ENCODE measurements at regions not wholly inside any gene's neighbourhood (a gene's known extent, or its start where the extent isn't known, plus 50 kb on each side); places are given as distances from the start of the nearest gene placed in this dataset.
"Not testable (repeated sequence)": the region's sequence is repeated elsewhere in the genome, so short reads cannot be mapped to it uniquely, and the experiment has no call there.

DNA sequence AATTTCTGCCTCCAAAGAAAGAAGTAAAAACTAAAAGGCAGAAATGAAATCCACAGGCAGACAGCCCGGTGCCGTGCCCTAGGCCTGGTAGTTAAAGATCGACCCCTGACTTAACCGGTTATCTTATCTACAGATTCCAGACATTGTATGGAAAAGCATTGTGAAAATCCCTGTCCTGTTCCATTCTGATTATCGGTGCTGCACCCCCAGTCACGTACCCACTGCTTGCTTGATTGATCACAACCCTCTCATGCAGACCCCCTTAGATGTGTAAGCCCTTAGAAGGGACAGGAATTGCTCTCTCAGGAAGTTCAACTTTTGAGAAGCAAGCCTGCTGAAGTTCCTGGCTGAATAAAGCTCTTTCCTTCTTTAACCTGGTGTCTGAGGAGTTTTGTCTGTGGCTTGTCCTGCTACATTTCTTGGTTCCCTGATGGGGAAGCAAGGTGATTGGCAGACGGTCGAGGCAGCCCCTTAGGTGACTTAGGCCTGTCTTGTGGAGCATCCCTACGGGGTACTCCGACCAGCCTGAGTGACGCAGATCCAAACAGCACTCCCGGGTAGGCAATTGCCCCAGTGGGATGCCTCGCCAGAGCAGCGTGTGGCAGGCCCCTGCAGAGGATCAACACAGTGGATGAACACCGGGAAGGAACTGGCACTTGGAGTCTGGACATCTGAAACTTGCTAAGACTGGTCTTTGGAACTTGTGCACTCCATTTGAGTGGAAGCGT lies 111.2 kb upstream of the PPM1J start:
- DNase-seq (ENCODE audit: extremely low spot score): no peak
- TF ChIP-seq, protein P1, sequence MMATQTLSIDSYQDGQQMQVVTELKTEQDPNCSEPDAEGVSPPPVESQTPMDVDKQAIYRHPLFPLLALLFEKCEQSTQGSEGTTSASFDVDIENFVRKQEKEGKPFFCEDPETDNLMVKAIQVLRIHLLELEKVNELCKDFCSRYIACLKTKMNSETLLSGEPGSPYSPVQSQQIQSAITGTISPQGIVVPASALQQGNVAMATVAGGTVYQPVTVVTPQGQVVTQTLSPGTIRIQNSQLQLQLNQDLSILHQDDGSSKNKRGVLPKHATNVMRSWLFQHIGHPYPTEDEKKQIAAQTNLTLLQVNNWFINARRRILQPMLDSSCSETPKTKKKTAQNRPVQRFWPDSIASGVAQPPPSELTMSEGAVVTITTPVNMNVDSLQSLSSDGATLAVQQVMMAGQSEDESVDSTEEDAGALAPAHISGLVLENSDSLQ (IDR thresholded peaks at IDR 0.05): 0 out of 2 replicates have a peak, but pooled peaks have one; percentile 22
- TF ChIP-seq FOXK2 (IDR thresholded peaks at IDR 0.05): no peak
- ChIA-PET CTCF (interaction anchor here (0.6 kb wide), 1 partner anchor 153 kb away, joined by 3 read pairs; no protein-coding TSS in a partner anchor), POLR2A (no interaction called here)

DNA sequence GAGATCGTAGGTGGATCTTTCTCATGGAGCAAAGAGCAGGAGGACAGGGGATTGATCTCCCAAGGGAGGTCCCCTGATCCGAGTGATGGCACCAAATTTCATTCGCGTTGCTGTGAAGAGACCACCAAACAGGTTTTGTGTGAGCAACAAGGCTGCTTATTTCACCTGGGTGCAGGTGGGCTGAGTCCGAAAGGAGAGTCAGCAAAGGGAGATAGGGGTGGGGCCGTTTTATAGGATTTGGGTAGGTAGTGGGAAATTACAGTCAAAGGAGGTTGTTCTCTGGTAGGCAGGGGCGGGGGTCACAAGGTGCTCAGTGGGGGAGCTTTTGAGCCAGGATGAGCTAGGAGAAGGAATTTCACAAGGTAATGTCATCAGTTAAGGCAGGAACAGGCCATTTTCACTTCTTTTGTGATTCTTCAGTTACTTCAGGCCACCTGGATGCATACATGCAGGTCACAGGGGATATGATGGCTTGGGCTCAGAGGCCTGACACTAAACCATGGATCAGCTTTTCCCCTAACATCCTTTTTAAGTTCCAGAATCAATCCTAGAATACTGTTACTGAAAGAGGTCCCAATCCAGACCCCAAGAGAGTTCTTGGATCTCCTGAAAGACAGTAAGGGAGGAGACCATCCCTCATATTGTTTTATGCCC lies 110.6 kb upstream of the PPM1J start:
- CTCF ChIA-PET: interaction anchor here (0.6 kb wide), 1 partner anchor 152 kb away, joined by 3 read pairs; no protein-coding TSS in a partner anchor
- POLR2A ChIA-PET; DNase-seq (ENCODE audit: extremely low spot score): not testable (repeated sequence)

DNA sequence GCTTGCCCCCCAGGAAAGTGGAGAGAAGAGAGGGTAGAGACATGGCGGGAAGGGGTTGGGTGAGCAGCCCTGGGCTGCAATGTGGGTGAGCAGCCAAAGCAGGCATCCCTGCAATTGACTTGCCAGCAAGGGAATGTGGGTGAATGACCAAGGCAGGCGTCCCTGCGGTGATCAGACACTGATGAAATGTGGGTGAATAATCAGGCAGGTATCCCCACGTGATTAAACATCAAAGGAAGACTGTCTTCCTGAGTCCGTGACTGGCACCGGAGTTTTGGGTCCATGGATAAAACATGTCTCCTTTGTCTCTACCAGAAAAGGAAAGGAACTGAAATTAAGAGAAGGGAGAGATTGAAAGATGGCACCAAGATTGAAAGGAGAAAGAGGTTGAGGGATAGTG lies 109.9 kb upstream of the PPM1J start:
- DNase-seq (ENCODE audit: extremely low spot score); POLR2A ChIA-PET; CTCF ChIA-PET: not testable (repeated sequence)

DNA sequence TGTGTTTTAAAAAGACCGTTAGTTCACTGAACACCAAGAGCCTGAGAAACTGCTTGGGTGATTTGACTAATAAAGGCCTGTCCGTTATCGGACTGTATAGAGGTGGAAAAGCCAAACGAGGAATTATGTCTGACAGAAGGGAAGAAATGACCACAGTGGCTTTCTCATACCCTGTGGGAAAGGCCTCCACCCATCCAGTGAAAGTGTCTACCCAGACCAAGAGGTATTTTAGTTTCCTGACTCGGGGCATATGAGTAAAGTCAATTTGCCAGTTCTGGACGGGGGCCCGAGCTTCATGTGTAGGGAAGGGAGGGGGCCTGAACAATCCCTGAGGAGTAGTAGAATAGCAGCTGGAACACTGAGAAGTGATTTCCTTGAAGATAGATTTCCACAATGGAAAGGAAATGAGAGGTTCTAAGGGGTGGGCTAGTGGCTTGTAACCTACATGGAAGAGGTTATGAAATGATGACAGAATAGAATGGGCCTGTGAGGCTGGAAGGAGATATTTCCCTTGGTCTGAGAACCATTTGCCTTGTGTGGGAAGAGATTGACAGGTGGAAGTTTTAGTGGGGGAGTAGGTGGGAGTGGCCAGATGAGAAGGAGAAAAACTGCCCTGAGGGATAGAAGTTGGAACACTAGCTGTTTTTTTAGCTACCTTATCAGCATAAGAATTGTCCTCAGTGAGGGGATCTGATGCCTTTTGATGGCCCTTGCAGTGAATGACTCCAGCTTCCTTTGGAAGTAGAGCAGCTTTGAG lies 106.4 kb upstream of the PPM1J start:
- DNase-seq (ENCODE audit: extremely low spot score); POLR2A ChIA-PET: not testable (repeated sequence)
- CTCF ChIA-PET: interaction anchor here (0.6 kb wide), 1 partner anchor 87 kb away, joined by 3 read pairs; no protein-coding TSS in a partner anchor
- TF ChIP-seq, protein P1 (IDR thresholded peaks at IDR 0.05): peak; percentile 78

DNA sequence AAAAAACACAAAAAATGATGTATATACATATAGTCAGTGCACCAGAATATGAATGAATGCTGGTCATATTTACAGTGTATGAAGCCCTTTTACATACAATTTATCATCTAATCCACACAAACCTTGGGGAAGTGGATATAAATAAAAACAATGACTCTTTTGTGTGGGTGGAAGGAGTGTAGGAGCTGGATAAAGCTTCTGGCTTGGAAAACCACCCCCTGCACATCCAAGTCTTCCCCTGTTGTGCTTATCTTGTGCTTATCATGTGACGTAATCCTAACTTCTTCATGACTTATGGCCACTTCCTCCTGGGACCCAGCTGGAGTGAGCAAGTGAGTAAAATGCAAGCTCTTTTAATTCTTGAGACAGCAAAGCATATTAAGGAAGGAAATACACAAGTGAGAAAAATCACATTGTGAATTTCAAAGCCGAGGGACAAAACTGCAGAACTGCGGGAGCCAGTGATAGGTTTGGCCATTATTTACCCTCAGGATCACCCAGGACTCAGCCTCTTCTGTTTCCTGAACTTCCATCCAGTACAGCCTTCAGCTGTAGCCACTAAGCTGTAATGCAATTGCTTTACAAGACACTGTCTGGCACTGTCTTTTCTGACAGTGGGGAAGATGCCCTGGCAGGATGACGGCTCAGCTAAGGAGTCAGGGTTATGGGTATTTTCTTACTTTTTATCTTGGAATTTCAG lies 104.0 kb upstream of the PPM1J start:
- DNase-seq (ENCODE audit: extremely low spot score): peak; percentile 65
- ChIA-PET POLR2A (interaction anchor here (0.8 to 1.2 kb wide), 3 partner anchors 31 to 137 kb away, joined by 3 to 5 read pairs (median 5); partner anchors contain the start of gene SLC16A1), CTCF (interaction anchor here (0.6 to 2.8 kb wide), 8 partner anchors 13 to 254 kb away, joined by 3 to 8 read pairs (median 4); partner anchors contain the start of genes LRIG2 and PPM1J)
- TF ChIP-seq FOXK2 (IDR thresholded peaks at IDR 0.05): no peak
- no peak for TF ChIP-seq SUZ12 (IDR thresholded peaks at IDR 0.05)
- no peak for TF ChIP-seq SP1 (IDR thresholded peaks at IDR 0.05)
- no peak for TF ChIP-seq L3MBTL2 (conservative IDR thresholded peaks at IDR 0.05)
- no peak for TF ChIP-seq LEF1 (IDR thresholded peaks at IDR 0.05; ENCODE audit: borderline replicate concordance)
- TF ChIP-seq, protein P1 (IDR thresholded peaks at IDR 0.05): peak; percentile 44; the same call in 1 of the 2 replicates
- TF ChIP-seq FOXA1 (IDR thresholded peaks at IDR 0.05): no peak
- TF ChIP-seq HDGF (IDR thresholded peaks at IDR 0.05; ENCODE audit: borderline replicate concordance): no peak

DNA sequence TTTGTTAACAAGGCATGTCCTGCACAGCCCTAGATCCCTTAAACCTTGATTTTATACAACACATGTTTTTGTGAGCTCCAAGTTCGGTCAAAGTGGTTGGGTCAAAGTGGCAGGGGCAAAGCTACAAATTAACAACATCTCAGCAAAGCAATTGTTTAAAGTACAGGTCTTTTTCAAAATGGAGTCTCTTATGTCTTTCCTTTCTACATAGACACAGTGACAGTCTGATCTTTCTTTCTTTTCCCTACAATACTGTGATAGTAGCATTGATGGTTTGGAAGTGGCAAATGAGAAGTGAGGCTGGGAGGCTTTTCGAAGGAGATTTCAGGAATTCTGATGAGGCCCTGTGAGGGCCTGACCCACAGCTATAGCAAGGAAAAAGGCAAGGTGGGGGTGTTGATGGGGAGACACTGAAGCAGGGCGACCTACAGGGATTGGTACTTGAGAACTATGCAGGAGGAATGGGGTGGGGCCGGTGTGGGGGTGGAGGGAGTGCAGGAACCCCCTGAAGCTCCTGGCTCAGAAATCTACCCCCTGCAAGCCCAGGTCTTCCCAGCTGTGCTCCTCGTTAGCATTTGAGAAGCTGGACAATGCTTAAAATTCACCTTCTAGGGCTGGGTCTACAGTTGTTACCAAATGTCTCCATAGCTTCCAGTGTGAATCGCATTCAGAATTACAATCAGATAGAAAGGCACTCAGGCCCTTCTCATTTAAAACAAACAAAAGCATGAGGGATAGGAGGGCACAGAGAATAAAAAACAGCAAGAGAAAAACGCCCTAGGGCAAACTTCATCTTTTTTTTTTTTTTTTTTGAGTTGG lies 102.6 kb upstream of the PPM1J start:
- no peak for DNase-seq (ENCODE audit: extremely low spot score)
- POLR2A ChIA-PET: no interaction called here
- no peak for TF ChIP-seq NFRKB (IDR thresholded peaks at IDR 0.05)
- TF ChIP-seq ZNF384 (IDR thresholded peaks at IDR 0.05): peak; percentile 73
- CTCF ChIA-PET: interaction anchor here (0.6 to 2.8 kb wide), 5 partner anchors 58 to 138 kb away, joined by 3 to 12 read pairs (median 8); partner anchors contain the start of genes PPM1J and SLC16A1

DNA sequence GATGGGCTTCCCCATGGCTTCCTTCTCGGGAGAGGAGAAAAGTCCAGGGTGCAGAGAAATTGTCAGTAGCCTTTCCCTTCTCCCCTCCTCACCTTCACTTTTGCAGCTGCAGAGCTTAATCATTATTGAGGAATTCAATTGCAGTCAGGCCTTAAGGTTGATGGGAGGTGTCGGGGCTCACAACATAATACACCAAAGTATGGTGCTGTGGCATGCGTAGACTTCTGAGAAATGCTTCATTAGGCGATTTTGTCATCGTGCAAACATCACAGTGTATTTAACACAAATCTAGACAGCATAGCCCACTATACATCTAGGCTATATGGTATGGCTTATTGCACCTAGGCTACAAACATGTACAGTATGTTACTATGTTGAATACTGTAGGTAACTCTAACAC lies 100.2 kb upstream of the PPM1J start:
- TF ChIP-seq ARNT (IDR thresholded peaks at IDR 0.05) (no peak), BHLHE40 (IDR thresholded peaks at IDR 0.05; ENCODE audit: borderline replicate concordance) (no peak), SUZ12 (IDR thresholded peaks at IDR 0.05) (no peak), NFRKB (IDR thresholded peaks at IDR 0.05) (no peak), HDGF (IDR thresholded peaks at IDR 0.05; ENCODE audit: borderline replicate concordance) (no peak), CTBP1 (IDR thresholded peaks at IDR 0.05; ENCODE audit: borderline replicate concordance) (no peak), FOXA1 (IDR thresholded peaks at IDR 0.05) (no peak), TARDBP (IDR thresholded peaks at IDR 0.05) (no peak), L3MBTL2 (conservative IDR thresholded peaks at IDR 0.05) (no peak), SP1 (IDR thresholded peaks at IDR 0.05) (no peak), LEF1 (IDR thresholded peaks at IDR 0.05; ENCODE audit: borderline replicate concordance) (no peak)
- no peak for DNase-seq (ENCODE audit: extremely low spot score)
- POLR2A ChIA-PET: no interaction called here
- CTCF ChIA-PET: interaction anchor here (0.7 kb wide), 2 partner anchors 179 to 257 kb away, joined by 3 read pairs; no protein-coding TSS in a partner anchor

DNA sequence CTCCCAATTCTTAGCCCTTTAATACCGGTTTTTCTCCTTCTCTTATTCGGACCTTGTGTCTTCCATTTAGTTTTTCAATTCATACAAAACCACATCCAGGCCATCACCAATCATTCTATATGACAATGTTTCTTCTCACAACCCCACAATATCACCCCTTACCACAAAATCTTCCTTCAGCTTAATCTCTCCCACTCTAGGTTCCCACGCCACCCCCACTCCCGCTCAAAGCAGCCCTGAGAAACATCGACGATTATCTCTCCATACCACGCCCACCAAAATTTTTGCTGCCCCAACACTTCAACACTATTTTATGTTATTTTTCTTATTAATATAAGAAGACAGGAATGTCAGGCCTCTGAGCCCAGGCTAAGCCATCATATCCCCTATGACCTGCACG lies 99.5 kb upstream of the PPM1J start:
- DNase-seq (ENCODE audit: extremely low spot score); POLR2A ChIA-PET; CTCF ChIA-PET: not testable (repeated sequence)

Measured in HEK293T (cell line).